GM12878 (cell line): ENCODE measurements at regions not wholly inside any gene's neighbourhood (a gene's known extent, or its start where the extent isn't known, plus 50 kb on each side); places are given as distances from the start of the nearest gene placed in this dataset.

Source experiments
- ATAC-seq: fragments of 200-7000 bp; cut with Tn5 transposase; 3 replicates; pipeline ENCODE4 v1.9.1; 2020; ENCODE audit warnings: mild to moderate bottlenecking, moderate library complexity
- BruUV-seq: library from RNA; stranded (reverse); fragments of 400-500 nt; replicated peaks from 2 replicates; lab custom pipeline; 2021; lab: Mats Ljungman, UMichigan
- CTCF ChIA-PET: fragments of 300-600 bp; sonication (Branson Sonifier 250); formaldehyde crosslinking; extraction: SDS; loops from one replicate; lab custom pipeline; 2021; ENCODE audit warnings: inconsistent platforms; lab: Yijun Ruan, JAX
- POLR2A ChIA-PET: fragments of 350-600 bp; formaldehyde crosslinking; extraction: SDS; loops from one replicate; lab custom pipeline; 2021; ENCODE audit warnings: inconsistent platforms; lab: Charles Lee
- RAD21 ChIA-PET: fragments of 300-600 bp; sonication (Branson Sonifier 250); formaldehyde crosslinking; loops from one replicate; lab custom pipeline; 2023; ENCODE audit warnings: antibody characterized with exemption; ENCODE audit not compliant: unreplicated experiment; lab: Charles Lee
- SMC1A ChIA-PET: fragments of 300-600 bp; sonication (Branson Sonifier 250); formaldehyde crosslinking; loops from one replicate; lab custom pipeline; 2023; ENCODE audit not compliant: unreplicated experiment, uncharacterized antibody; lab: Charles Lee
- DNase-seq: peaks from one replicate; pipeline ENCODE4 v3.0.0-alpha.2; 2011; ENCODE audit warnings: low read depth, low spot score
- FAIRE-seq: peaks from 3 replicates; lab custom pipeline; 2011; peaks lifted over from hg19 to GRCh38; lab: Jason Lieb, UNC
- H2AFZ ChIP-seq: 2 replicates; pipeline ENCODE4 v1.6.0; 2011; ENCODE audit warnings: low read depth, low read length, control low read depth; ENCODE audit not compliant: control insufficient read depth
- H3K27ac ChIP-seq: 2 replicates; pipeline ENCODE4 v1.5.1; 2011; ENCODE audit warnings: control low read depth; ENCODE audit not compliant: control insufficient read depth, insufficient read depth
- H3K27me3 ChIP-seq, 2 experiments: replicated peaks in 1 of 2; 2 replicates each; pipeline versions ENCODE4 v1.6.0 to v1.6.1; 2011; ENCODE audit warnings: low read length in 1 of 2; ENCODE audit not compliant: control insufficient read depth in 2 of 2, insufficient read depth in 2 of 2
- H3K36me3 ChIP-seq, 2 experiments: 2 replicates each; pipeline ENCODE4 v1.5.1; 2011; ENCODE audit warnings: low read length in 1 of 2; ENCODE audit not compliant: control insufficient read depth in 2 of 2, insufficient read depth in 2 of 2
- H3K4me1 ChIP-seq: 2 replicates; pipeline ENCODE4 v1.6.1; 2011; ENCODE audit warnings: mild to moderate bottlenecking, low read length, moderate library complexity, mixed read lengths; ENCODE audit not compliant: control insufficient read depth, insufficient read depth
- H3K4me2 ChIP-seq: 2 replicates; pipeline ENCODE4 v1.6.0; 2011; ENCODE audit warnings: control low read depth; ENCODE audit not compliant: control insufficient read depth, insufficient read depth
- H3K4me3 ChIP-seq: fragments of 200-600 bp; sonication (generic); 2 replicates; pipeline ENCODE4 v1.5.1; 2016
- H3K79me2 ChIP-seq: 2 replicates; pipeline ENCODE4 v1.6.0; 2011; ENCODE audit warnings: low read length; ENCODE audit not compliant: control insufficient read depth, insufficient read depth
- H3K9ac ChIP-seq: 2 replicates; pipeline ENCODE4 v1.8.0; 2011; ENCODE audit warnings: low read length, control low read depth, mixed read lengths; ENCODE audit not compliant: control insufficient read depth, insufficient read depth
- H3K9me3 ChIP-seq: replicated peaks from 3 replicates; pipeline ENCODE4 v1.5.1; 2011; ENCODE audit warnings: mild to moderate bottlenecking, low read length; ENCODE audit not compliant: control insufficient read depth, insufficient read depth
- H4K20me1 ChIP-seq: 2 replicates; pipeline ENCODE4 v1.6.0; 2011; ENCODE audit not compliant: control insufficient read depth, insufficient read depth
- EGR1 ChIP-seq, 2 experiments: IDR thresholded peaks; 1 replicate in 1 of 2; 2 replicates in 1 of 2; pipeline ENCODE4 v1.6.1; 2011 to 2012; ENCODE audit warnings: low read depth in 2 of 2, low read length in 2 of 2, borderline replicate concordance in 1 of 2, mild to moderate bottlenecking in 1 of 2, moderate library complexity in 1 of 2
- EP300 ChIP-seq, 2 experiments: fragments of 150-350 bp in 1 of 2; IDR thresholded peaks; 2 replicates each; pipeline ENCODE4 v1.6.1; 2011 to 2012; ENCODE audit warnings: low read depth in 2 of 2, low read length in 2 of 2, borderline replicate concordance in 1 of 2, improper control_type of control experiment in 1 of 2, inconsistent platforms in 1 of 2; ENCODE audit not compliant: control insufficient read depth in 1 of 2
- GABPA ChIP-seq: IDR thresholded peaks from 2 replicates; pipeline ENCODE4 v1.6.1; 2014; ENCODE audit warnings: antibody characterized with exemption, low read depth, mild to moderate bottlenecking, inconsistent platforms
- IKZF2 ChIP-seq, 2 experiments: fragments of 450-650 bp; IDR thresholded peaks; 2 replicates each; pipeline ENCODE4 v1.6.1; 2017; ENCODE audit warnings: mild to moderate bottlenecking in 2 of 2, moderate library complexity in 2 of 2
- NFIC ChIP-seq: IDR thresholded peaks from 2 replicates; pipeline ENCODE4 v1.6.1; 2012; ENCODE audit warnings: low read depth, mild to moderate bottlenecking, inconsistent platforms, low read length, moderate library complexity
- NRF1 ChIP-seq: conservative IDR thresholded peaks from 2 replicates; pipeline ENCODE4 v1.6.1; 2011; ENCODE audit warnings: mild to moderate bottlenecking, low read depth, low read length, improper control_type of control experiment
- RCOR1 ChIP-seq: conservative IDR thresholded peaks from 2 replicates; pipeline ENCODE4 v1.6.1; 2012; ENCODE audit warnings: low read depth, low read length, improper control_type of control experiment
- SMAD1 ChIP-seq: fragments of 450-650 bp; IDR thresholded peaks from 2 replicates; pipeline ENCODE4 v1.6.1; 2018; ENCODE audit warnings: mild to moderate bottlenecking, low read depth; ENCODE audit not compliant: partially characterized antibody
- STAT1 ChIP-seq: fragments of 450-650 bp; conservative IDR thresholded peaks from 2 replicates; pipeline ENCODE4 v1.6.1; 2014; ENCODE audit warnings: antibody characterized with exemption, mild to moderate bottlenecking
- WRNIP1 ChIP-seq: IDR thresholded peaks from 2 replicates; pipeline ENCODE4 v1.6.1; 2011; ENCODE audit warnings: low read depth, low read length, improper control_type of control experiment, borderline replicate concordance
- YBX1 ChIP-seq: fragments of 450-650 bp; IDR thresholded peaks from 2 replicates; pipeline ENCODE4 v1.6.1; 2016; ENCODE audit warnings: antibody characterized with exemption
- YY1 ChIP-seq: IDR thresholded peaks from 2 replicates; pipeline ENCODE4 v1.6.1; 2011; ENCODE audit warnings: low read depth, mild to moderate bottlenecking, low read length
- WGBS: methylation state at CpG from one replicate; pipeline ENCODE4 v1.1.6; 2016; ENCODE audit warnings: low lambda C conversion rate; ENCODE audit not compliant: insufficient replicate concordance, insufficient coverage; ENCODE audit errors: missing lambda C conversion rate; 5-methylcytosine and 5-hydroxymethylcytosine counted together
- in situ Hi-C: fragments of 300-500 bp; cut with MboI; formaldehyde crosslinking; loops from 9 replicates; pipeline ENCODE4 v1.14.3; 2018; ENCODE audit warnings: mixed read lengths
- intact Hi-C: fragments of 100-400 bp; cut with micrococcal nuclease; formaldehyde crosslinking; loops from one replicate; pipeline ENCODE4 v1.14.2; 2022; ENCODE audit not compliant: unreplicated experiment
- TF ChIP-seq, protein P1 (sequence below): IDR thresholded peaks from 2 replicates; pipeline ENCODE4 v1.6.1; 2012; ENCODE audit warnings: low read depth, low read length, improper control_type of control experiment
- TF ChIP-seq, protein P2 (sequence below): fragments of 450-650 bp; IDR thresholded peaks from 2 replicates; pipeline ENCODE4 v1.6.1; 2014; ENCODE audit warnings: mild to moderate bottlenecking
- TF ChIP-seq, protein P3 (sequence below): IDR thresholded peaks from 2 replicates; pipeline ENCODE4 v1.6.1; 2011; ENCODE audit warnings: borderline replicate concordance, low read depth, mild to moderate bottlenecking, moderate library complexity, low read length; ENCODE audit not compliant: insufficient read depth, poor library complexity, severe bottlenecking
- TF ChIP-seq, protein P4 (sequence below): fragments of 450-650 bp; IDR thresholded peaks from 2 replicates; pipeline ENCODE4 v1.6.1; 2017; ENCODE audit warnings: antibody characterized with exemption, mild to moderate bottlenecking, moderate library complexity

DNA sequence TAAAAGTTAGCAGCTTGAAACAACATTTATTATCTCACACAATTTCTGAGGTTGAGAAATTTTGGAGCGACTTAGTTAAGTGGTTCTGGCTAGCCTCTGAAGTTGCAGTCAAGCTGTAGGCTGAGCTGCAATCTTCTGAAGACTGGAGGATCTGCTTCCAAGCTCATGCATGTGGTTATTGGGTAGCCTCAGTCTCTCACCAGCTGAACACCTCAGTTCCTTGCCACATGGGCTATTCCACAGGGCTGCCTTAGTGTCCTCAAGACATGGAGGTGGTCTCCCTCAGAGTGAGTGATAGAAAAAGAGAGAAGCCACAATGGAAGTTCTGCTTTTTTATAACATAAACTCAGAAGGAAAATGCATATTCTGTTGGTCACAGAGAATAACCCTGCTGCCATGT lies 92.0 kb upstream of the CAMK1G start:
- ChIA-PET RAD21 (no interaction called here), POLR2A (no interaction called here), SMC1A (no interaction called here), CTCF (interaction anchor here (1.2 kb wide), 1 partner anchor 243 kb away, joined by 4 read pairs; no protein-coding TSS in a partner anchor)
- no peaks in the 10 kb centered on the region for H4K20me1 ChIP-seq
- no peaks in the 10 kb centered on the region for H3K27me3 ChIP-seq
- no peaks in the 10 kb centered on the region for H3K4me1 ChIP-seq
- WGBS: 0% methylated on average over 1 of the region's 1 CpG
- no peaks in the 10 kb centered on the region for H3K36me3 ChIP-seq
- no peak overlapping the region for H2AFZ ChIP-seq
- no peak overlapping the region for H3K4me2 ChIP-seq
- no peak overlapping the region for H3K4me3 ChIP-seq
- ATAC-seq: no peak
- FAIRE-seq: no peak
- no peak overlapping the region for H3K27ac ChIP-seq
- no peaks in the 10 kb centered on the region; the same call in 2 of the 3 replicates for H3K9me3 ChIP-seq
- no TSS peak for BruUV-seq
- intact Hi-C loops (no loop called here), in situ Hi-C loops (no loop called here)
- H3K79me2 ChIP-seq: no peaks in the 10 kb centered on the region
- DNase-seq: no peak
- no peak overlapping the region for H3K9ac ChIP-seq
- no peak for TF ChIP-seq NRF1
- no peak for TF ChIP-seq YBX1
- TF ChIP-seq EGR1 (IDR thresholded peaks at IDR 0.05; ENCODE audit: borderline replicate concordance in 1 of 2, low read depth in 2 of 2, low read length in 2 of 2): no peak
- no peak for TF ChIP-seq WRNIP1
- TF ChIP-seq, protein P1, sequence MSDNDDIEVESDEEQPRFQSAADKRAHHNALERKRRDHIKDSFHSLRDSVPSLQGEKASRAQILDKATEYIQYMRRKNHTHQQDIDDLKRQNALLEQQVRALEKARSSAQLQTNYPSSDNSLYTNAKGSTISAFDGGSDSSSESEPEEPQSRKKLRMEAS: no peak
- TF ChIP-seq RCOR1: no peak
- TF ChIP-seq YY1: no peak
- TF ChIP-seq, protein P2, sequence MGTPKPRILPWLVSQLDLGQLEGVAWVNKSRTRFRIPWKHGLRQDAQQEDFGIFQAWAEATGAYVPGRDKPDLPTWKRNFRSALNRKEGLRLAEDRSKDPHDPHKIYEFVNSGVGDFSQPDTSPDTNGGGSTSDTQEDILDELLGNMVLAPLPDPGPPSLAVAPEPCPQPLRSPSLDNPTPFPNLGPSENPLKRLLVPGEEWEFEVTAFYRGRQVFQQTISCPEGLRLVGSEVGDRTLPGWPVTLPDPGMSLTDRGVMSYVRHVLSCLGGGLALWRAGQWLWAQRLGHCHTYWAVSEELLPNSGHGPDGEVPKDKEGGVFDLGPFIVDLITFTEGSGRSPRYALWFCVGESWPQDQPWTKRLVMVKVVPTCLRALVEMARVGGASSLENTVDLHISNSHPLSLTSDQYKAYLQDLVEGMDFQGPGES: no peak
- TF ChIP-seq IKZF2 (IDR thresholded peaks at IDR 0.05): no peak
- TF ChIP-seq, protein P3, sequence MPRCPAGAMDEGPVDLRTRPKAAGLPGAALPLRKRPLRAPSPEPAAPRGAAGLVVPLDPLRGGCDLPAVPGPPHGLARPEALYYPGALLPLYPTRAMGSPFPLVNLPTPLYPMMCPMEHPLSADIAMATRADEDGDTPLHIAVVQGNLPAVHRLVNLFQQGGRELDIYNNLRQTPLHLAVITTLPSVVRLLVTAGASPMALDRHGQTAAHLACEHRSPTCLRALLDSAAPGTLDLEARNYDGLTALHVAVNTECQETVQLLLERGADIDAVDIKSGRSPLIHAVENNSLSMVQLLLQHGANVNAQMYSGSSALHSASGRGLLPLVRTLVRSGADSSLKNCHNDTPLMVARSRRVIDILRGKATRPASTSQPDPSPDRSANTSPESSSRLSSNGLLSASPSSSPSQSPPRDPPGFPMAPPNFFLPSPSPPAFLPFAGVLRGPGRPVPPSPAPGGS: no peak
- TF ChIP-seq GABPA: no peak
- TF ChIP-seq, protein P4, sequence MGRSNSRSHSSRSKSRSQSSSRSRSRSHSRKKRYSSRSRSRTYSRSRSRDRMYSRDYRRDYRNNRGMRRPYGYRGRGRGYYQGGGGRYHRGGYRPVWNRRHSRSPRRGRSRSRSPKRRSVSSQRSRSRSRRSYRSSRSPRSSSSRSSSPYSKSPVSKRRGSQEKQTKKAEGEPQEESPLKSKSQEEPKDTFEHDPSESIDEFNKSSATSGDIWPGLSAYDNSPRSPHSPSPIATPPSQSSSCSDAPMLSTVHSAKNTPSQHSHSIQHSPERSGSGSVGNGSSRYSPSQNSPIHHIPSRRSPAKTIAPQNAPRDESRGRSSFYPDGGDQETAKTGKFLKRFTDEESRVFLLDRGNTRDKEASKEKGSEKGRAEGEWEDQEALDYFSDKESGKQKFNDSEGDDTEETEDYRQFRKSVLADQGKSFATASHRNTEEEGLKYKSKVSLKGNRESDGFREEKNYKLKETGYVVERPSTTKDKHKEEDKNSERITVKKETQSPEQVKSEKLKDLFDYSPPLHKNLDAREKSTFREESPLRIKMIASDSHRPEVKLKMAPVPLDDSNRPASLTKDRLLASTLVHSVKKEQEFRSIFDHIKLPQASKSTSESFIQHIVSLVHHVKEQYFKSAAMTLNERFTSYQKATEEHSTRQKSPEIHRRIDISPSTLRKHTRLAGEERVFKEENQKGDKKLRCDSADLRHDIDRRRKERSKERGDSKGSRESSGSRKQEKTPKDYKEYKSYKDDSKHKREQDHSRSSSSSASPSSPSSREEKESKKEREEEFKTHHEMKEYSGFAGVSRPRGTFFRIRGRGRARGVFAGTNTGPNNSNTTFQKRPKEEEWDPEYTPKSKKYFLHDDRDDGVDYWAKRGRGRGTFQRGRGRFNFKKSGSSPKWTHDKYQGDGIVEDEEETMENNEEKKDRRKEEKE: no peak
- TF ChIP-seq NFIC: no peak
- no peak for TF ChIP-seq SMAD1
- TF ChIP-seq EP300 (IDR thresholded peaks at IDR 0.05; ENCODE audit: borderline replicate concordance in 1 of 2, control insufficient read depth in 1 of 2, low read depth in 2 of 2, low read length in 2 of 2): no peak
- no peak for TF ChIP-seq STAT1
